ENCODE measurements at regions not wholly inside any gene's neighbourhood (a gene's known extent, or its start where the extent isn't known, plus 50 kb on each side); places are given as distances from the start of the nearest gene placed in this dataset.

GRCh38 chr10:58054881-58055280, 212.8 kb downstream of the IPMK start:
- H3K4me2 ChIP-seq (ENCODE audit: low read length), result no peak overlapping the region
- no peaks in the 10 kb centered on the region for H3K4me1 ChIP-seq
- no peaks in the 10 kb centered on the region for H3K27me3 ChIP-seq (ENCODE audit: control insufficient read depth, insufficient read depth, low read length)
- no peak for TF ChIP-seq CTCF (IDR thresholded peaks at IDR 0.05)
- no peaks in the 10 kb centered on the region for H3K79me2 ChIP-seq
- H3K9me3 ChIP-seq (ENCODE audit: control insufficient read depth, low read length), result no peaks in the 10 kb centered on the region
- no peaks in the 10 kb centered on the region for H3K36me3 ChIP-seq (ENCODE audit: control insufficient read depth, insufficient read depth, low read length)
- H3K27ac ChIP-seq, result no peak overlapping the region
- H3K4me3 ChIP-seq (ENCODE audit: low read depth, low read length), result no peak overlapping the region
- no peak overlapping the region for H2AFZ ChIP-seq
- H3K9ac ChIP-seq, result no peak overlapping the region

- no peak overlapping the region for H3K4me2 ChIP-seq (ENCODE audit: low read length)
- no peaks in the 10 kb centered on the region for H3K9me3 ChIP-seq (ENCODE audit: control insufficient read depth, low read length)
- H3K79me2 ChIP-seq, result no peaks in the 10 kb centered on the region
- H2AFZ ChIP-seq, result no peak overlapping the region
- no peaks in the 10 kb centered on the region for H3K4me1 ChIP-seq
- H3K27me3 ChIP-seq (ENCODE audit: control insufficient read depth, insufficient read depth, low read length), result no peaks in the 10 kb centered on the region
- H3K27ac ChIP-seq, result no peak overlapping the region
- H3K4me3 ChIP-seq (ENCODE audit: low read depth, low read length), result no peak overlapping the region
- H3K9ac ChIP-seq, result no peak overlapping the region
- TF ChIP-seq CTCF (IDR thresholded peaks at IDR 0.05), result no peak
- no peaks in the 10 kb centered on the region for H3K36me3 ChIP-seq (ENCODE audit: control insufficient read depth, insufficient read depth, low read length)
These were observed 214.9 kb downstream of the IPMK start for GRCh38 chr10:58052772-58053171.

GRCh38 chr10:58050575-58050974, 217.1 kb downstream of the IPMK start:
- Histone ChIP-seq H3K9ac (no peak overlapping the region), H3K4me2 (ENCODE audit: low read length) (no peak overlapping the region), H3K27ac (no peak overlapping the region), H3K9me3 (ENCODE audit: control insufficient read depth, low read length) (no peaks in the 10 kb centered on the region), H3K79me2 (no peaks in the 10 kb centered on the region), H3K4me3 (ENCODE audit: low read depth, low read length) (no peak overlapping the region), H3K36me3 (ENCODE audit: control insufficient read depth, insufficient read depth, low read length) (no peaks in the 10 kb centered on the region), H3K4me1 (no peaks in the 10 kb centered on the region), H2AFZ (no peak overlapping the region), H3K27me3 (ENCODE audit: control insufficient read depth, insufficient read depth, low read length) (no peaks in the 10 kb centered on the region)
- no peak for TF ChIP-seq CTCF (IDR thresholded peaks at IDR 0.05)

- no peaks in the 10 kb centered on the region for H3K9me3 ChIP-seq (ENCODE audit: control insufficient read depth, low read length)
- H3K4me1 ChIP-seq, result no peaks in the 10 kb centered on the region
- H2AFZ ChIP-seq, result no peak overlapping the region
- no peak overlapping the region for H3K27ac ChIP-seq
- no peaks in the 10 kb centered on the region for H3K27me3 ChIP-seq (ENCODE audit: control insufficient read depth, insufficient read depth, low read length)
- H3K9ac ChIP-seq, result no peak overlapping the region
- H3K36me3 ChIP-seq (ENCODE audit: control insufficient read depth, insufficient read depth, low read length), result no peaks in the 10 kb centered on the region
- H3K4me3 ChIP-seq (ENCODE audit: low read depth, low read length), result no peak overlapping the region
- TF ChIP-seq CTCF (IDR thresholded peaks at IDR 0.05), result no peak
- no peaks in the 10 kb centered on the region for H3K79me2 ChIP-seq
- H3K4me2 ChIP-seq (ENCODE audit: low read length), result no peak overlapping the region
These were observed 218.8 kb downstream of the IPMK start for GRCh38 chr10:58048936-58049335.

- Histone ChIP-seq H3K4me2 (ENCODE audit: low read length) (no peak overlapping the region), H3K27ac (no peak overlapping the region), H3K9ac (no peak overlapping the region), H2AFZ (no peak overlapping the region), H3K4me1 (no peaks in the 10 kb centered on the region), H3K79me2 (no peaks in the 10 kb centered on the region), H3K4me3 (ENCODE audit: low read depth, low read length) (no peak overlapping the region), H3K27me3 (ENCODE audit: control insufficient read depth, insufficient read depth, low read length) (no peaks in the 10 kb centered on the region), H3K36me3 (ENCODE audit: control insufficient read depth, insufficient read depth, low read length) (no peaks in the 10 kb centered on the region), H3K9me3 (ENCODE audit: control insufficient read depth, low read length) (no peaks in the 10 kb centered on the region)
- TF ChIP-seq CTCF (IDR thresholded peaks at IDR 0.05), result no peak
These were observed 223.6 kb downstream of the IPMK start for GRCh38 chr10:58044072-58044471.

Data from parathyroid adenoma (tissue), 2 donors.